GM21367 (cell line): ENCODE measurements at regions not wholly inside any gene's neighbourhood (a gene's known extent, or its start where the extent isn't known, plus 50 kb on each side); places are given as distances from the start of the nearest gene placed in this dataset.
"Not testable (repeated sequence)": the region's sequence is repeated elsewhere in the genome, so short reads cannot be mapped to it uniquely, and the experiment has no call there.

Experiments used
- ATAC-seq: cut with Tn5 transposase; IDR thresholded peaks from one replicate; pipeline ENCODE4 v1.9.1; 2021; ENCODE audit not compliant: unreplicated experiment

DNA sequence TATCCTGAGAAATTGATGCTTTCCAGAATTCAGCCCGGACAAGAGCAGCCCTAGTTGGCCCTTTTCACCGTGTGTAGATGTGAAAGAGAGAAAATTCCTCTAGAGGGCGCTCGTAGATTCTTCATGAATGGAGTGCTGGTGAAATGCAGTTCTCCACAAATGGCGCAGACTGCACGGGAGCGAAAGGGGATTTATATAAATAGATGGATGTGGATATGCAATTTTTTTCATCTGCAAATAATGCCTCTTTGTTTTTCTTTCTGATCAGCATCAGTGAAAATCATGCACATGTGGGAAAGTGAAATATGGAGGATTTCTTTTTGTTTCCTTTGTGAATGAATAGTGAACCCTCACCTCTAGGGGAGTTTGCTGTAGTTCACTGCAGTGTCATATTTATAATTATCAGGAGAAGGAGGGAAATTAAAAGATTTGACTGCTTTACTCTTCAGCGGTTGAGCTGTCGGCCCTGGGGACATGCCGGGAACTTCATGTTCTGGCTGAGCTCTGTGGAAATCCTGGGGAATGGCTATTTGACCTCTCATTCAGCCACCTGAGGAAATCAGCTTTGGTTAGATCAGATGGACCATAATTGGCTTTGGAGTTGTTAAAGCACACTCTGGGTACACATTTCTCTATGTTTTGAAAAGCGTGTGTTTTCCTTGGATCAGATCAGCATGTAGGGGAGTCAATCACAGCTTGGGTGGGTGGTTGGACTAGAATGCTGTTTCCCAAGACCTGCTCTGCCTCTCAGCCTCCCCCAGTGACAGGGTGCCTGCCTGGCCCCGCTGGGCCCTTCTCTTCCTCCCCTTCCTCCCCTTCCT lies 115.0 kb upstream of the SHISA3 start:
- ATAC-seq, result peak; percentile 81

DNA sequence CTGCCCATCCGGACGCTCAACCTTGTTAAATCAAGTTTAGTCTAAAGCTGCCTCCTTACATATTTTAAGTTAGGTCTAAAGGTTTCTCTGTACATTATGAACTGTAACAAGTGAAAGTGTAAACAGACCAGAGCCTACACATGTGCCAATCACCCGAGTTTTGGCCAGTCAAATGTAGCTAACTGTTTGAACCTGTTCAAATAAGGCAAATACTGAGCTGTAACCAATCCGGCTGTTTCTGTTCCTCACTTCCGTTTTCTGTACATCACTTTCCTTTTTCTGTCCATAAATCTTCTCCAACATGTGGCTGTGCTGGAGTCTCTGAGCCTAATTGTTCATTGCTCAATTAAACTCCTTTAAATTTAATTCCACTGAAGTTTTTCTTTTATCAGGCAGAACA lies 113.3 kb upstream of the SHISA3 start:
- no peak for ATAC-seq

DNA sequence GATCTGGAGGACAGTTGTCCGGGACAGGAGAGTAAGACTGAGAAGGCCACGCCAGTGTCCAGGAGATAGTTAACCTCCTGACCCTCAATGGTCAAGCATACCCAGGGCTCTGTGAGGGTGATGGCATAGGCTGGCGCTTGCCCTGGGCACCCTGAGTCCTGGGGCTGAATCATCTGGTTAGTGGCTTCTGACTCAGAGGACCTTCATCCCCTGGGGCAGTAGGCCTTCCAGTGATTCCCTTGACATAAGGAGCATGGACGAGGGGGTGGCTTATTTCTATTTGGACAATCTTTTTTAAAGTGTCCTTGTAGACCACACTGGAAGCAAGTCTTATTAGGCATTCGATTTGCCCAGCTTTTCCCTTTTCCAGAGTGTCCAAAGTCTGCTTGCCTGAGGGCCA lies 108.4 kb upstream of the SHISA3 start:
- ATAC-seq, result not testable (repeated sequence)

DNA sequence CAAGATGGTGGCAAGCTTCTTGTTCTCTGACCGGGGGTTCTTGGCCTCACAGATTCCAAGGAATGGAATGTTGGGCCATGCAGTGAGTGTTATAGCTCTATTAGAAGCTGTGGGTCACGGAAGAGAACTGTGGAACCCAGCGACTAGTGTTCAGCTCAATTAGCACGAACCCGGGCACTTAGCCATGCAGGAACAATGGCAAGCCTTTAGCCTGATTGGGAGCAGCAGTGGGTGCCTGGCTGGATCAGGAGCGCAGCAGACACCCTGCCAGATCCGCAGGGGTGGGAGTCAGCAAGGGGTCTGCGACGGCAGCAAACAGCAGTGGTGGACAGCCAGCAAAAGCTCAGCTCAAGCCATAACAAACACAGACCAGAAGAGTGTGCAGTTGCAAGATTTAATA lies 105.1 kb upstream of the SHISA3 start:
- ATAC-seq, result not testable (repeated sequence)

DNA sequence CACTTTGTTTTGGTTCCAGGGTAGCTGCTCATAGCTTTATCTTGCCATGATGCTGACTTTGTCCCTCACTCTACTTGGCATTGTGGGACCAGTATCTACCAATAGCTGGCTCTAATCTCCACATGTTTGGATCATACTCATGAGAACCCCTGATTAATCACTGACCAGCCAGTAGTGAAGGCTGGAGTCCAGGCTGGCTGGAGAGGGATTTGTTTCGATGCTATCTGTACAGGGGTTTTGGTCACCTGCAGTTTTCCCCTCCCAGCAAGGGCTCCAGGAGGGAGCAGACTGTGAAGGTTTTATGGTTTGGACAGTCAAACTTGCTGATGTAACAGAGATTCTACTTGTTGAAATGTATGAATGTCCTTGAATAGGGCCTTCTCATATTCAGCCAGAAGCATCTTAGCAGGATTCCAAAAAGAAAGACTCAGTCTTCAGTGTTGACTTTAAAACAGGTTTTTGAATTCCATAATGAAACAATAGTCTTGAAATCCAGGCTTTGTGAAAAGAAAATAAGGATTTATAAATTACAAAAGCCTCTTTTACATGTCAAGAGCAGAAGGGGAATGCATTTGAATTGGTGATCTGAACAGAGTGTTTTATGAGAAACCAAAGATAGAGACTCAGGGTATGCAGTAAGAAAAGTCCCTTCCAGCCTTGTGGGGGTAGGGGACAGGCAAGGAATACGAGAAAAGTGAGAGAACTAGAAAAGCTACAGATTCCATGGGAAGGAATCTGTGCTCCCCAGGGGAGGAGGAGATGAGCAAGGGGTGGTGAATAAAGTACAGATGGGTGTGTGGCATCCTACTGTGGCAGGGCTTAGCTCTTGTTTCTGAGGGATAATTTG lies 103.1 kb upstream of the SHISA3 start:
- no peak for ATAC-seq

DNA sequence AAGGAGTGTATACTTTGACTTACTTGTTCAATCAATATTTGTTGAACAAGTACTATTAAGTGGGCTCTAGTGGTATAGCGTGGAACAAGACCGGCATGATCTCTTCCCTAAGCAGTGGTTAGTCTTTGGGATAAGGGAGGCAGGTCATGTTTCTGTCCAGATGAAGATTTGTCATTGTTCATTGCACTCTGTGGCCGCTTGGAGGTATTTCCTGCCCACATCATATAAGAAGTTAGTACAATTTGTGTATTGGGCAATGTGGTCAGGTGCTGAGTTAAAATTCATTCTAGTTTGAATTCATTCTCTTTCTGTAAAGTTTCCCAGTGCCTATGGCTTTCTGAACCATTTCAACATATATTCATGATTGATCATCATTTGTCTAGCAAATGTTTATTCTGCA lies 101.1 kb upstream of the SHISA3 start:
- ATAC-seq, result no peak

DNA sequence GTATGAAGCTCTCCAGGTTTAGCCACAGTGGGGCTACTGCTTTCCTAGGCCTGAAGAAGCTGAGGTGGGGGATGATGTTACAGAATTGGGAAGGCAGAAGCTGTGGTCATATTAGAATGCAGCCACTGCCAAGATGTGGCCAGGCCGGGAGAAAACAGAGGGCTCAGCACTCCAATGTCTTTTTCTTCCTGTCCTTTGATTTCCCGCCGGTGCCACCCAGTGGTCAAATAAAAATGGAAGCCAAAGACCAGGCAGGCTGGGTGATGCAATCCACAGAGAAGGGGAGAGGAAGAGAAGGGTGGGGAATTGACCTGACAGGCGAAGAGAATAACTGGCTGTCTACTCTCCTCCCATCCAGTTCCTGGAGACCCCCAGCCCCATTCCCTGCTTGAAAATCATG lies 94.9 kb upstream of the SHISA3 start:
- no peak for ATAC-seq

DNA sequence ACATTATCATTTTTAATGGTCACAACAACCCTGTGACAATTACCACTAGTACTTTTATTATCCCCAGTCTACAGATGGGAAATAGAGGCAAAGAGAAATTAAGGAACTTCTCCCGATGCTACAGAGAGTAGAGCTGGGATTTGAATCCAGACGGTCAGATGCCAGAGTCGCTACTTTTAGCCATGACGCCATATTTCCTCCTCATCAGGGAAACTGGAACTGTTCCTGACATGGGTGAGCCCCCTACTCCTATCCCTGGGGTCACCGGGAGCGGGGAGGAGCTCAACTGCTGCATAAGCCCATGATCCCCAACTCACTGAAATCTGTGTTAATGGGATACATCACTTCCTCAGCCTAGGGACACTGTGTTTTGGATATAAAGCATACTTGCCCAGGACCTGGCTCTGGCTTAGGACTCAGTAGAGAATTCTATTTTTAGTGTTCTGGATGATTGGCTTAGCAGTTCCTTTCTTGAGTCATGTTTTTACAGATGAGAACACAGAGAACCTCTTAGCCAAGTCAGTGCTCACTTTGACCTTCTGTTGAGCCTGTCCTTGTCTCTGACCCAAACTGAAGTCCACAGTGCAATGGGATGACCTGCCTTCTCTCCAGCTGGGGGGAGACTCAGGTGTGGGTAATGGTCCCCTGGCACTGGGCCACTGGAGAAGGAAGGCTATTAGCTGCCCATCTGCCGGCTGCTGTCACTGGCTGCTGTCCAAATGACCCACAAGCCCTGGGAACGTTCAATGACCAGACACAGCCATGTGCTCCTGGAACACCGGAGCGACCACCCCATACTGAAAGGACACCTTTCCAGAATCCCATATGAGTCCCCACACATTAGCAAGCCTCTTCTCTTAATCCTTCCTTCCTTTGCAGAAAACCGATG lies 90.8 kb upstream of the SHISA3 start:
- no peak for ATAC-seq

DNA sequence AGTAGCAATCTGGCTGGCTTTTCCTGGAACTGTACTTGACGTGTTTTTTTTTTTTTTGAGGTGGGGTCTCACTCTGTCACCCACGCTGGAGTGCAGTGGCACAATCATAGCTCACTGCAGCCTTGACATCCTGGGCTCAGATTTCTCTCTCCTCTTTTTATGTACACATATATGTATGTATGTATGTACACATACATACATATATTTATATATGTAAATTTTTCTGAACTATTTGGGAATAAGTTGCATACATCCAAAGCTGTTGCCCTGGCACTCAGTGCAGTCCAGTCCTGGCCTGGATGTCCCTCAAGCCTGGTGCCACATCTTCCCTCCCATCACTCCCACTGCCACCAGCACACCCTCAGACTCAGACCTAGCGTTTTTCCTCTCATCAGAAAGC lies 89.0 kb upstream of the SHISA3 start:
- ATAC-seq, result no peak

DNA sequence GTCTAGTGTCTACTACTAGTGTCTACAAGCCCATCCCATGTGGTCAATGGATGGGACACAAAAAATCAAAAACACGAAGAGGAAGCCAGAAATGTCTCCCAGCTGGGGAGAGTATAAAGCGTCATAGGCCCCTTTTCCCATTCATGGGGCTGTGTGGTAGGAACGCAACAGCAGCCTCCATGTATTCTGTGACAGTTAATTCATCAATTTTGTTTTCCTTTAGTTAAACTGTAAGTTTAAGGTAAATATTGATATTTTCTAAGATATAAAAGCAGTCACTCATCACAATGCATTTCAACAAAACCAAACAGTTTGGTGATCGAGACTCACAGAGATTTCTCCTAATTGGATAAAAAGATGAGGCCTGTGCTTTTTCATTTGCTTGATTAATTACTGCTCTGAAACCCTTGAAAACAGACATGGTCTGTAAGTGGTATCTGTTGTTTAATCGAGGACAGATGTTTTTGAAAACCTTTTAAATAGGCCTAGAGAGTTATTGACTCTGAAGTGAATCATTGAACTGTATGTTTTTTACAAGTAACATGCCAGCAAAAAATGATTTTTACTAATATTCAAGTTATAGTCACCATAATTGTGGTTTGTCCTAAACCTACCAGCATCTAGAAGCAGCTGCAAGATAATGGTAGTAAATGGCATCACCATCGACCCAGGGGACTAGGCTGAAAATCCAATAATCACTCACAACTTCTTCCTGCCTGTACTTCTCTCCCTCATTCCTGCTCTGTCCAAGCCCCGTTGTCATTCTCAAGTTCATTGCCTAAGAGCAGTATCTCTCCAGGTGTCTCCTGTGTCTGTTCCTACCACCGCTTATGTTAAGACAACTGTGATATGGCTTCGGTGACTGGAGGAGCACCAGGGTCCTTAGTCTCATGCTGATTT lies 87.7 kb upstream of the SHISA3 start:
- ATAC-seq, result no peak

DNA sequence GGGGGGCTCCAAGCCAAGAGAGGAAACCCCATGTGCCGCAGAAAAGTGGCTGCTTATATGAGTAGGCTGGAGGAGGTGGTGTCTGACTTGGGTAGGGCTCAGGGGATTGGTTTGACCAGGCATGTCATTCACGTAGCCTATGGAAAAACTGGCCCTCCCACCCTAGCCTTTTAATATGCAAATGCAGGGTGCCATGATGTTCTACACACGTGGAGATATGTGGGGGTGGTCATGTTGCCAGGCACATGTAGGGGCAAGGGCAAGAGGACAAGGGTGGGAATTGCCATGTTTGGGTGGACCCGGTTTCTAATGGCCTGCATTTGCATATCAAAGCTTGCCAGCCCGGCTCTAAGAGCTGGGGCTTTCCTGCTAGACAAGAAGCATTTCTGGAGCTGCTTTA lies 86.9 kb upstream of the SHISA3 start:
- no peak for ATAC-seq

DNA sequence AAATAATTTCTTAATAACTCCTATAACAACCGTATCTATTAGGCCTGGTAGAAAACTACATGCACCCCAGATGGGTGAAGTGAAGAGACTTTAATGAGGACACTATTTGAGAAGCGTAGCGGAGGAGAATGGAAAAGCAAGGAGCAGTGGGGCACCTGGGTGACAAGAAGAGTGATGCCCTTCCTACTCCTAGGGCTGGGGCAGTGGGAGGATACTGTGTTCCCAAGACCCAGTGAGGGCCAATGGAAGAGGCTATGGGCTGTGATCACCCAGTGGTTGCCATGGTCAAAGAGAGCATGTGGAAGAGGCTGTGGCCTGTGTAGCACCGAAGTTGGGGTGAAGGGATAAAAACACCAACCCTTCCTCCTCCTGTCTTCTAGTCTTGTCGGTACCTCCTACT lies 86.5 kb upstream of the SHISA3 start:
- no peak for ATAC-seq

DNA sequence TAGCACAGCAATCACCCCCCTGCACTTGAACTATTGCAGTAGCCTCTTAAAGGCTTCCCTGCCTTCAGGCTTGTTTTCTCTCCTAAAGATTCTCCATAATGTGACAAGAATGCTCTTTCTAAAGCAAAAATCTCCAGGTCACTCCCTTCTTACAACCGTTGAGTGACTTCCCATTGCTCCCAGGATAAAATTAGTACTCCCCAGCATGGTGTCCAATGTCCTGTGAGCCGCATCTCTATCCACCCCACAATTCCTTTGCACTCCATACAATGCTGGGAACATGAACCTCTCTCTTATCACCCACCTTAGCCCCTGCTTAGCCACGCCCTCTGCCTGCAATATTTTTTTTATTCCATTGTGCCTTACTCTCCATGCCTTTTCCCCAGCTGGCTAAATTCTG lies 85.7 kb upstream of the SHISA3 start:
- no peak for ATAC-seq

DNA sequence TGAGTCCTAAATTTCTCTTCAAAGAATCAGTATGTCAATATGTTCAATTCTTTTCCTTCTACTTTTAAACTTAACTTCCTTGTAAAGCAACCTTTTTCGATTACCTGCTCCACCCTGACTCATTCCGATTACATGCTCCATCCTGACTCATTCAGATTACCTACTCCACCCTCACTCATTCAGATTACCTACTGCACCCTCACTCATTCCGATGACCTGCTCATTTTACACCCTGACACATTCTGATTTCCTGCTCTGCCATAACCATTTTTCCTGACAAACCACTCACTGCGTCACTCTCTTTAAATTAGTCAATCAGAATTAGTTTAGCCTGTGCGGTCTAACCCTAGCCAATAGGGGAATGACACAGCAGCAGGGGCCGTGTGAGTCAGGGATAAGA lies 83.9 kb upstream of the SHISA3 start:
- not testable (repeated sequence) for ATAC-seq

DNA sequence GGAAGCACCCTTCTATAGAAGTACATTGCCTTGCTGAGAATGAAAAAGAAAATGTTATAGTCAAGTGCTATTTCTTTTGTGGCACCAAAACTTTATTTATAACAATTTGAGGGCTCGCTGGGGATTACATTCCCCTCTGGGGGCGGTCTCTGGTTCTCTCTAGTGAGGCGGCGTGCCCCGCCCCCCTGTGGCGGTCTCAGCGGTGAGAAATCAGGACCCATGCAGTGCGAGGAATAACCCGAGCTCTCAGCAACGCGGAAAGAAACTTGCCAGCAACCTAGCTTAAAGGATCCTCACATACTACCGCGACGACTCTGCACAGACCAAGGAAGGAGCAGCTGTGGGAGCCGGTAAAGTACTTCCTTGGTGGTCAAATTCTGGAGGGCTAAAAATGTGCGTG lies 83.4 kb upstream of the SHISA3 start:
- no peak for ATAC-seq

DNA sequence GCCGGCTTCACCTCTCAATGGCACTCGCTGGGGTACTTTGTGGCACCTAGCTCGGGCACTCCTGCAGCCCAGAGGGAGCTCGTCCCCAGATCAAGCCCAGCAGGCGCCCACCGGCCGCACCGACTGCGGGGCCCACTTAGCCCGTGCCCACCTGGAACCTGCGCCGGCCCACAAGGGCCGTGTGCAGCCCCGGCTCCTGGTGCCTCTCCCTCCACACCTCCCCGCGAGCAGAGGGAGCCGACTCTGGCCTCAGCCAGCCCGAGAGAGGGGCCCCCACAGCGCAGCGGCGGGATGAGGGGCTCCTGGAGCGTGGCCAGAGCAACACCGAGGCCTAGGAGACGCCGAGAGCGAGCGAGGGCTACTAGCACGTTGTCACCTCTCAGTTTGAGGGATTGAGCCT lies 82.1 kb upstream of the SHISA3 start:
- no peak for ATAC-seq

DNA sequence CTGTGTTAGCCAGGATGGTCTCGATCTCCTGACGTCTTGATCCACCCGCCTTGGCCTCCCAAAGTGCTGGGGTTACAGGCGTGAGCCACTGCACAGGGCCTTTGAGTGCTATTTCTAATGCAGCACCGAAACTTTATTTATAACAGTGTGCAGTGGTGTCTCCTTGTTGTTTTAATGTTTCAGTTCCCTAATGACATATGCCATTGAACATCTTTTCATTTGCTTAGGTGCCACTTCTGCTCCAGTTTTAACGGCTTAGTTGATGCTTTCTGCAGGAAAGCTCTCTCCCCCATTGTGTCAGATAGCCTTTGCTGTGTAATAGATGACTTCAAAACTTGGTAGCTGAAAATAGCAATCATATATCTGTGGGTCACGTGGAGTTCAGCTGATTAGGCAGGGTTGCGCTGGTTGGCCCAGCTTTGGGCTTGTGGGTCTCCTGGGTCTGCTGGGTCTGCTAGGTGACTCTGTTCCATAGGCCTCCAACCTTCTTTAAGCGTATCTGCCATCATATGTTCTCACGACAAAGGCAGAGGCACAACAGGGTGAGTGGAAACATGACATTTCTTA lies 76.4 kb upstream of the SHISA3 start:
- no peak for ATAC-seq

DNA sequence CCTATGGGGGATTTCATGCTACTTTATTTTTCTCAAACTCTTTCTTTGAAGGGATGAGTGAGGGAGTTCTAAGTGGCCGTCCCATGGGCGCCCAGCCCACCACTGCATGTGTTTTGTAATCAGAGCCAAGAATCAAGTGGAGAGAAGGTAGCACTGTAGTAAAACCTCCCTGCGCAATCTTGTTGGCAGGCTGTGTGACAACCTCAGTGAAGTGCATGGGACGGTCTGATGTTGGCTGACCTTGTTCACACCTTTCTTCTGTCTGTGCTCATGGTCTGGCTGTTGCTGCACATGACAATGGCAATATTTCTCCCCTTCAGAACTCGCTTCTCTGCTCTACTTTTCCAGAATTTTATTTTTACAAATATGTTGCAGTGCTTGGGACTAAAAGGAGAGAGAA lies 71.2 kb upstream of the SHISA3 start:
- ATAC-seq, result no peak

DNA sequence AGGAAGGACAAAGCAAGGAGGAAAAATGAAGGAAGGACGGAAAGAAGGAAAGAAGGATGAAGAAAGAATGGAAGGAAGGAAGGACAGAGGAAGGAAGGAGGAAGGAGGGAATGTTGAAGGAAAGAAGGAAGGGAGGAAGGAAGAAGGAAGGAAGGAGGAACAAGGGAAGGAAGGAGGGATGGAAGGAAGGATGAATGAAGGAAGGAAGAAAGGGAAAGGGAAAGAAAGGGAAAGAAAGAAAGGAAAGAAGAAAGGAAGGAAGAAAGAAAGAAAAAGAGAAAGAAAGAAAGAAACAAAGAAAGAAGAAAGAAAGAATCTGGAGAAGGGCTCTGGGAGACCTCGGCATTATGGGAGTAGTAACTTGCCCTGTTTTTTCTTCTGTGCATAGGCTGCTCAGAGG lies 70.8 kb upstream of the SHISA3 start:
- no peak for ATAC-seq

DNA sequence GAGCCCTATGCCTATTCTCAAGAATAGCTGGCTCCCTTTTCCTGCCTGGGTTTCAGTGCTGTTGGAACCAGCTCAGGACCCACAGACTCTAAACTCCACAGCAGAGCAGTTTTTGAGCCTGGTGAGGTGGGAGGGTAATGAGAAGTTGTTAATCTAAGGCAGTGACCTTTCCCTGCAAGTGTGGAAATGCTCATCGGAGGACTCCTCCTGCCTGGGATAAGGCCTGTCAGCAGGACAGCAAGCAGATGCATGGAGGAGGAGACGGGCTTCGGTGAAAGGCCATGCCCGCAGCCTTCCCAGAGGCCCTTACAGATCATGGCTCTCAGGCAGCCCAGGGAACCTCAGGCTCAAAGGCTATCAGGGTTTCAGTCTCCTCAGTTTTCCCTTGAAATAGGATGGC lies 70.0 kb upstream of the SHISA3 start:
- no peak for ATAC-seq
